GM12874 (cell line): ENCODE measurements at regions not wholly inside any gene's neighbourhood (a gene's known extent, or its start where the extent isn't known, plus 50 kb on each side); places are given as distances from the start of the nearest gene placed in this dataset.

Source experiments
- TF ChIP-seq, protein P1 (sequence below): IDR thresholded peaks from 2 replicates; pipeline ENCODE4 v1.5.1; 2011; ENCODE audit warnings: low read depth, mild to moderate bottlenecking, control low read depth, low read length, moderate library complexity; ENCODE audit not compliant: insufficient read depth

GRCh38 chr14:98551028-98551427, 721.0 kb downstream of the BCL11B start:
- TF ChIP-seq, protein P1, sequence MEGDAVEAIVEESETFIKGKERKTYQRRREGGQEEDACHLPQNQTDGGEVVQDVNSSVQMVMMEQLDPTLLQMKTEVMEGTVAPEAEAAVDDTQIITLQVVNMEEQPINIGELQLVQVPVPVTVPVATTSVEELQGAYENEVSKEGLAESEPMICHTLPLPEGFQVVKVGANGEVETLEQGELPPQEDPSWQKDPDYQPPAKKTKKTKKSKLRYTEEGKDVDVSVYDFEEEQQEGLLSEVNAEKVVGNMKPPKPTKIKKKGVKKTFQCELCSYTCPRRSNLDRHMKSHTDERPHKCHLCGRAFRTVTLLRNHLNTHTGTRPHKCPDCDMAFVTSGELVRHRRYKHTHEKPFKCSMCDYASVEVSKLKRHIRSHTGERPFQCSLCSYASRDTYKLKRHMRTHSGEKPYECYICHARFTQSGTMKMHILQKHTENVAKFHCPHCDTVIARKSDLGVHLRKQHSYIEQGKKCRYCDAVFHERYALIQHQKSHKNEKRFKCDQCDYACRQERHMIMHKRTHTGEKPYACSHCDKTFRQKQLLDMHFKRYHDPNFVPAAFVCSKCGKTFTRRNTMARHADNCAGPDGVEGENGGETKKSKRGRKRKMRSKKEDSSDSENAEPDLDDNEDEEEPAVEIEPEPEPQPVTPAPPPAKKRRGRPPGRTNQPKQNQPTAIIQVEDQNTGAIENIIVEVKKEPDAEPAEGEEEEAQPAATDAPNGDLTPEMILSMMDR: no peak

DNA sequence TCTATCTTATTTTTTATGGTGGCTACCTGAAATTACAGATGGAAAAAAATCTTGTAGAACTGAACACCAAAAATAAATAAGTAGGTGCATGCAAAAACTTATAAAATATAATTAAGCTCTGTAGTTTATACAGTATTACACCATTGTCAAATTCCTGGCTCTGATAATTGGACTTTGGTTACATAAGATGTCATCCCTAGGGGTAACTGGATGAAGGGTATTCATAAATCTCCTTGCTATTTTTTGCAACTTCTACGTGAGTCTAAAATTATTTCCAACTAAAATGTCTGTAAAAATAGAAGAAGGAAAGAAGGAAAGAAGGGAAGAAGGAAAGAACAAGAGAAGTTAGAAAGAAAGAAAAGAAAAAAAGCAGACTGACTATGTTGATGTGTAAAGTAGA, 716.6 kb downstream of the BCL11B start:
- TF ChIP-seq, protein P1: no peak

GRCh38 chr14:98564006-98564405, 708.0 kb downstream of the BCL11B start:
- TF ChIP-seq, protein P1: no peak

- TF ChIP-seq, protein P1: no peak
Observed at GRCh38 chr14:98564541-98564940, 707.5 kb downstream of the BCL11B start.

GRCh38 chr14:98571104-98571503, 700.9 kb downstream of the BCL11B start:
- TF ChIP-seq, protein P1: no peak

DNA sequence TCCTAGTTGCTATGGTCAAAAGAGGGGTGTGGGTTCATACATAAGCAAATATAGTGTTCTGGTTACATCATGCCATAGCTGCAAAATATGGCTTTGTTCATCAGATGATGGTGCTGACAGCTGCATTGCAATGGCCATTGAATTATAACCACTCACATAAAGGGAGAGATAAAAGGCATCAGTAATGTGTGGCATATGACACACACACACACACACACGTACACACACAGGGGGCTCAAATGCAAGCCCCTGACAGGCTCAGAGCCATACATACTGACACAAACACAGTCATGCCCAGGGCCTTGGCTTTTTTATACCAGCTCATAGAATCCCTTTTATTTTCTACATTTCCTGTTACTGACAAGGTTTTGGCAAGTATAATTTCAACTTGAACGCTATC, 698.9 kb downstream of the BCL11B start:
- TF ChIP-seq, protein P1: no peak

GRCh38 chr14:98576463-98576862, 695.5 kb downstream of the BCL11B start:
- TF ChIP-seq, protein P1: no peak

DNA sequence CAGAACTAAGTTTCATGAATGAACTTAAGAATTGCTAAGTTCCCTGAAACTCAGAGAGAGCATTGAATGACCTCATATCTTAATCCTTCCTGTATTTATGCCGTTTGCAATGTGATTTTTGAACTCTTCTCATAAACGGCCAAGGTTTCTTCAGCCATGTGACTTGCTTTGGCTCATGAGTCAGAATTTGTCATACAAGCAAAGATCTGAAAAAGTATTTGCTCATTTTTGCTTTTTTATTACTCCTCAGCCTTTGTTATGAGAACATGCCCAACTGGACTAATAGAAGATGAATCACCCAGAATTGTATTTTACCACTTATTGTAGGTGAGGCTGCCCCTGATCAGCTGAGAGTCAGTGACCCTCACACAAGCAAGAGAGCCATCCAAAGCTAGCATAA, 693.8 kb downstream of the BCL11B start:
- TF ChIP-seq, protein P1: no peak
